ENCODE measurements at regions not wholly inside any gene's neighbourhood (a gene's known extent, or its start where the extent isn't known, plus 50 kb on each side); places are given as distances from the start of the nearest gene placed in this dataset.

DNA sequence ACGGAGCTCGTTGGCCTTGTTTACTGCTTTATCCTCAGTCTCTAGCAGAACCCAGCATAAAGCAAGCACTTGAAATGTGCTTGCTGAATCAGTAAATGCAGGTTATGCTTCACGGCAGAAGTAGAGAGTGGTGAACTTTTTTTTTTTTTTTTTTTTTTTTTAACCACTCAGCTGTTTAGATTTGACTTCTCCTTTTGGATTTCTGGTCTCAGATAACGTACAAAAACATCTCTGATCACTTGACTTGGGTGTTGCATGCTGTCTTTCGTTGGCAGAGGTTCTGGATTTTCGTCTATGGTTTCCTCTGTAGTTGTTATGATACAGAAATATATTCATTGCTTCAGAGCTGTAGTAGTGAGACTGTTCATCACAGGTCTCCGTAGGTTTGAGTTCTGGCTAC, 242.5 kb upstream of the HABP2 start:
- no peak for DNase-seq (ENCODE audit: low spot score in 2 of 2)
- intact Hi-C loops (cut with DNase I; ENCODE audit: low total_unique reads) = no loop called here
- no peak for TF ChIP-seq CTCF (IDR thresholded peaks at IDR 0.05)
- no peak for TF ChIP-seq POLR2A (IDR thresholded peaks at IDR 0.05)
- WGBS, 2 donors = 70 to 80% methylated on average over 7 of the region's 7 CpGs
- no peak overlapping the region for H3K4me3 ChIP-seq (ENCODE audit: low read depth, poor library complexity, severe bottlenecking)

DNA sequence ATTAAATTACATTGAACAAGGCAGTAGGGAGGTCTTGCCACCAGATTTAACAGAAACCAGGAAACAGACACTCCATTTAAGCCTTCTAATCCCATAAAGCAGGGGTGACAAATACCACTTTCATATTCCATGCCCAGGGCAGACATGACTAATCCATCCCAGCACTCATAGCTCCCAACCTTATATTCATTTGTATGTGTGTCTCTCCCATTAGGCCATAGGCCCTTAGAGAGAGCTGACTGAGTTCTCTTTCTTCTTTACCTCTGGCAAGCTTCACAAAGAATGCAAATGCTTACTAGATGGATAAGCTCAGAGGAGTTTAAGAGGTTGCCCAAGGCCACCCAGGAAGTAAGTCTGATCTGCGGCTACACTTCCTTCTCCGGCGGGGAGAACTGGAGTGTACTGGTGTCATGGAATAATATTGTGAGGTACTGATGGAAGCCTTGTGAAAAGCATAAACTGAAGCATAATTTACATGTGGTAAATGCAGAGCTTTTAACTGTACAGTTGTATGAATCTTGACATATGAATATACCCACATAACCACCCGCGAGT, 239.7 kb upstream of the HABP2 start:
- intact Hi-C loops (cut with DNase I; ENCODE audit: low total_unique reads) = no loop called here
- H3K4me3 ChIP-seq (ENCODE audit: low read depth, poor library complexity, severe bottlenecking) = no peak overlapping the region
- WGBS, 2 donors = 94 to 96% methylated on average over 5 of the region's 5 CpGs
- DNase-seq (ENCODE audit: low spot score in 2 of 2) = no peak
- no peak for TF ChIP-seq POLR2A (IDR thresholded peaks at IDR 0.05)
- no peak for TF ChIP-seq CTCF (IDR thresholded peaks at IDR 0.05)

GRCh38 chr10:113313722-113314121, 239.1 kb upstream of the HABP2 start:
- DNase-seq (ENCODE audit: low spot score in 2 of 2) = no peak
- intact Hi-C loops (cut with DNase I; ENCODE audit: low total_unique reads) = no loop called here
- no peak for TF ChIP-seq POLR2A (IDR thresholded peaks at IDR 0.05)
- TF ChIP-seq CTCF (IDR thresholded peaks at IDR 0.05) = no peak
- no peak overlapping the region for H3K4me3 ChIP-seq (ENCODE audit: low read depth, poor library complexity, severe bottlenecking)
- WGBS, 2 donors = 76 to 77% methylated on average over 4 of the region's 4 CpGs

GRCh38 chr10:113316506-113316905, 236.3 kb upstream of the HABP2 start:
- intact Hi-C loops (cut with DNase I; ENCODE audit: low total_unique reads) = no loop called here
- 88 to 95% methylated on average over 4 of the region's 4 CpGs for WGBS, 2 donors
- no peak for TF ChIP-seq POLR2A (IDR thresholded peaks at IDR 0.05)
- no peak for TF ChIP-seq CTCF (IDR thresholded peaks at IDR 0.05)
- no peak overlapping the region for H3K4me3 ChIP-seq (ENCODE audit: low read depth, poor library complexity, severe bottlenecking)
- no peak for DNase-seq (ENCODE audit: low spot score in 2 of 2)

- 74 to 81% methylated on average over 10 of the region's 10 CpGs for WGBS, 2 donors
- intact Hi-C loops (cut with DNase I; ENCODE audit: low total_unique reads) = no loop called here
- DNase-seq (ENCODE audit: low spot score in 2 of 2) = no peak
- TF ChIP-seq POLR2A (IDR thresholded peaks at IDR 0.05) (no peak), CTCF (IDR thresholded peaks at IDR 0.05) (no peak)
- H3K4me3 ChIP-seq (ENCODE audit: low read depth, poor library complexity, severe bottlenecking) = no peak overlapping the region
These were observed 235.4 kb upstream of the HABP2 start for GRCh38 chr10:113317489-113317888.

- 75 to 82% methylated on average over 3 of the region's 3 CpGs for WGBS, 2 donors
These were observed 233.4 kb upstream of the HABP2 start for GRCh38 chr10:113319479-113319878.

More at GRCh38 chr10:113319479-113319878, 233.4 kb upstream of the HABP2 start:
- TF ChIP-seq CTCF (IDR thresholded peaks at IDR 0.05) = no peak
- TF ChIP-seq POLR2A (IDR thresholded peaks at IDR 0.05) = no peak
- no peak for DNase-seq (ENCODE audit: low spot score in 2 of 2)
- intact Hi-C loops (cut with DNase I; ENCODE audit: low total_unique reads) = no loop called here
- no peak overlapping the region for H3K4me3 ChIP-seq (ENCODE audit: low read depth, poor library complexity, severe bottlenecking)

Measured in lower leg skin (tissue), 4 donors.